ENCODE measurements at regions not wholly inside any gene's neighbourhood (a gene's known extent, or its start where the extent isn't known, plus 50 kb on each side); places are given as distances from the start of the nearest gene placed in this dataset.

GRCh38 chr21:31429506-31429905 lies 85.4 kb upstream of the TIAM1 start:
- TF ChIP-seq FOSL1 (IDR thresholded peaks at IDR 0.05; ENCODE audit: insufficient read depth, low read depth, low read length) (no peak), CTCF (IDR thresholded peaks at IDR 0.05; ENCODE audit: control extremely low read depth in 1 of 3, insufficient read depth in 1 of 3, low read depth in 1 of 3, low read length in 3 of 3) (no peak)
